SU-DHL-6 (cell line): ENCODE measurements at regions not wholly inside any gene's neighbourhood (a gene's known extent, or its start where the extent isn't known, plus 50 kb on each side); places are given as distances from the start of the nearest gene placed in this dataset.
"Not testable (repeated sequence)": the region's sequence is repeated elsewhere in the genome, so short reads cannot be mapped to it uniquely, and the experiment has no call there.

Experiments used
- H2AFZ ChIP-seq: fragments of 200-600 bp; sonication (generic); 2 replicates; pipeline ENCODE4 v1.6.1; 2014; ENCODE audit warnings: low read depth, mild to moderate bottlenecking, moderate library complexity, mixed read lengths, antibody characterized with exemption, low read length; ENCODE audit not compliant: severe bottlenecking
- H3F3A ChIP-seq: fragments of 200-600 bp; shearing (Covaris generic); 2 replicates; pipeline ENCODE4 v1.6.0; 2016; ENCODE audit warnings: antibody characterized with exemption, mild to moderate bottlenecking; ENCODE audit not compliant: insufficient read depth
- H3K27ac ChIP-seq: fragments of 200-600 bp; sonication (generic); 2 replicates; pipeline ENCODE4 v1.5.1; 2016; ENCODE audit warnings: low read depth, mild to moderate bottlenecking, low read length, moderate library complexity, mixed read lengths
- H3K27me3 ChIP-seq: fragments of 200-600 bp; sonication (generic), shearing (Covaris generic); 2 replicates; pipeline ENCODE4 v1.6.0; 2014; ENCODE audit warnings: mild to moderate bottlenecking, low read length
- H3K36me3 ChIP-seq: fragments of 200-600 bp; sonication (generic); 2 replicates; pipeline ENCODE4 v1.6.1; 2014; ENCODE audit warnings: mild to moderate bottlenecking, low read length, mixed read lengths
- H3K4me2 ChIP-seq: fragments of 300-600, 200-600 bp; shearing (Covaris generic), sonication (generic); 2 replicates; pipeline ENCODE4 v1.6.0; 2014; ENCODE audit warnings: low read length, low read depth, mild to moderate bottlenecking; ENCODE audit not compliant: poor library complexity, severe bottlenecking
- H3K4me3 ChIP-seq: fragments of 200-600 bp; sonication (generic); 2 replicates; pipeline ENCODE4 v1.5.1; 2014; ENCODE audit warnings: antibody characterized with exemption, low read length, mild to moderate bottlenecking, mixed read lengths; ENCODE audit not compliant: insufficient read depth, poor library complexity, severe bottlenecking
- H3K79me2 ChIP-seq: fragments of 200-600 bp; sonication (generic); 2 replicates; pipeline ENCODE4 v1.6.1; 2014; ENCODE audit warnings: mild to moderate bottlenecking, low read length, moderate library complexity; ENCODE audit not compliant: insufficient read depth
- H3K9ac ChIP-seq: fragments of 200-600 bp; sonication (generic); 2 replicates; pipeline ENCODE4 v1.7.0; 2014; ENCODE audit warnings: mild to moderate bottlenecking, low read length
- H3K9me2 ChIP-seq: fragments of 200-600 bp; sonication (generic); replicated peaks from 2 replicates; pipeline ENCODE4 v1.6.1; 2014; ENCODE audit warnings: low read length; ENCODE audit not compliant: insufficient read depth
- H3K9me3 ChIP-seq: fragments of 200-600 bp; sonication (generic); 2 replicates; pipeline ENCODE4 v1.6.1; 2014; ENCODE audit warnings: low read length, mixed read lengths; ENCODE audit not compliant: insufficient read depth
- H4K20me1 ChIP-seq: fragments of 200-600 bp; sonication (generic); 2 replicates; pipeline ENCODE4 v1.6.1; 2014; ENCODE audit warnings: low read depth, mild to moderate bottlenecking, antibody characterized with exemption, low read length, moderate library complexity, mixed read lengths
- CTCF ChIP-seq: fragments of 200-600 bp; sonication (generic); IDR thresholded peaks from one replicate; pipeline ENCODE4 v1.5.1; 2017; ENCODE audit warnings: antibody characterized with exemption, mild to moderate bottlenecking, low read length, moderate library complexity; ENCODE audit not compliant: insufficient read depth, poor library complexity, severe bottlenecking
- EZH2phosphoT487 ChIP-seq: fragments of 200-600 bp; sonication (generic), shearing (Covaris generic); conservative IDR thresholded peaks from 2 replicates; pipeline ENCODE4 v1.6.1; 2018; ENCODE audit warnings: mild to moderate bottlenecking, antibody characterized with exemption, low read length, moderate library complexity, mixed read lengths

DNA sequence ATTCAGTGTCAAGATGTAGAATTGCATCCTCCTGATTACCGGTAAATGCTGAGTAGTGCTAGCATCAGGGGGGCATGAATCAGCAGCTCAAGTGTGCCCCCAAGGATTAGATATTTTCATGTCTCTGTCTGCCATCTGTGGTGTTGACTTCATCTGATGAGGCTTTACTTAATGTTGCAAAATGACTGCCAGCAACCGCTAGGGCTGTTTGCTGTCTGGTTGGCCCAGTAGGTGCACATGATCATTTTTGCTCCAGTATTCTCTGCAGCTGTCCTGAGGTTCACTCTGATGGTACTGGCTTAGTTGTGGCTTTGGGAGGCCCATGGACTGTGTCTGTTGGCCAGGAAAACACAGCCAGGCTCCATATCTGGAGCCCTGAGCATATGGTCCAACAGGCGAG is 316.4 kb downstream of the SOX2 start:
- Histone ChIP-seq H3K9me2 (no peaks in the 10 kb centered on the region), H3K79me2 (no peaks in the 10 kb centered on the region), H3F3A (no peaks in the 10 kb centered on the region), H3K27ac (no peak overlapping the region), H3K4me2 (no peak overlapping the region), H3K4me3 (no peak overlapping the region), H3K9me3 (no peaks in the 10 kb centered on the region), H4K20me1 (no peaks in the 10 kb centered on the region), H3K36me3 (no peaks in the 10 kb centered on the region), H2AFZ (no peak overlapping the region), H3K9ac (no peak overlapping the region), H3K27me3 (no peaks in the 10 kb centered on the region)
- no peak for TF ChIP-seq EZH2phosphoT487
- no peak for TF ChIP-seq CTCF

- not testable (repeated sequence) for H3K27ac ChIP-seq, H3K9ac ChIP-seq, H3K9me3 ChIP-seq, H3F3A ChIP-seq, H3K9me2 ChIP-seq, H3K79me2 ChIP-seq, H3K4me3 ChIP-seq, H2AFZ ChIP-seq, H4K20me1 ChIP-seq, H3K4me2 ChIP-seq, H3K27me3 ChIP-seq, H3K36me3 ChIP-seq
Observed at GRCh38 chr3:182034231-182034630, 322.5 kb downstream of the SOX2 start.

DNA sequence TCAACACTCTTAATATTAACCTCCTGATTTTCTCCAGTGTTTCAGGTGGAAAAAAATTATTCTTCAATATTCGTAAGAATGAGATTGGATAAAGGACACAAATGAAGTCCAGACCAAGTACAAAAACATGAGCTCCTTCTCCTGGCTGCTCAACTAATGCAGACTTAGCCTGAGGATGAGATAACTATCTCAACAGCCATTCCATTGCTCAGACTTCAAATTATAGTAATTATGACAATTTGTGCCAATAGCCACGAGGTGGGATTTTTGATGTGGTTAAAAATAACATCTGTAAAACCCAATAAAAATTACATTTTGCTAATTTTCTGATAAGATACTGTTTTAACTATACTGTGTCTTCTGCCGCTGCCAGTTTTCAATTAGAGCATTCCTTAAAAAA is 323.6 kb downstream of the SOX2 start:
- Histone ChIP-seq H3K4me3 (no peak overlapping the region), H3K36me3 (no peaks in the 10 kb centered on the region), H4K20me1 (no peaks in the 10 kb centered on the region), H3K27me3 (no peaks in the 10 kb centered on the region), H3K27ac (no peak overlapping the region), H3K9ac (no peak overlapping the region), H3K4me2 (no peak overlapping the region), H3K9me3 (no peaks in the 10 kb centered on the region), H3K9me2 (no peaks in the 10 kb centered on the region), H3K79me2 (no peaks in the 10 kb centered on the region), H3F3A (no peaks in the 10 kb centered on the region), H2AFZ (no peak overlapping the region)
- TF ChIP-seq CTCF: no peak
- TF ChIP-seq EZH2phosphoT487: no peak

DNA sequence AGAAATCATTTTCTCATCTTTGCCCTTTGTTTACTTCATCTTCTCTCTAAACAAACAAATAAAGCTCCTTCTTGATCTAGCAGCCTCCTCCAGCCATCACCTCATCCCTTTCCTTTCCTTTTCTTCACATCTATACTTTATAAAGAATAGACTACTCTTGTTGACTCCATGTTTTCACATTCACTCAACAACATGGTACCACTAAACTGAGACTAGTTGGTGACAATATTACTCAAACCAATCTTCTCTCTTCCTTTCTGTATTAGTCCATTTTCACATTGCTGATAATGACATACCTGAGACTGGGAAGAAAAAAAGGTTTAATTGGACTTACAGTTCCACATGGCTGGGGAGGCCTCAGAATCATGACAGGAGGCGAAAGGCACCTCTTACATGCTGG is 324.7 kb downstream of the SOX2 start:
- no peaks in the 10 kb centered on the region for H3F3A ChIP-seq
- H3K4me2 ChIP-seq: no peak overlapping the region
- H3K9me3 ChIP-seq: no peaks in the 10 kb centered on the region
- TF ChIP-seq EZH2phosphoT487 (no peak), CTCF (no peak)
- H4K20me1 ChIP-seq: no peaks in the 10 kb centered on the region
- H3K9me2 ChIP-seq: no peaks in the 10 kb centered on the region
- no peak overlapping the region for H3K9ac ChIP-seq
- no peaks in the 10 kb centered on the region for H3K27me3 ChIP-seq
- no peak overlapping the region for H3K4me3 ChIP-seq
- no peak overlapping the region for H2AFZ ChIP-seq
- H3K79me2 ChIP-seq: no peaks in the 10 kb centered on the region
- H3K36me3 ChIP-seq: no peaks in the 10 kb centered on the region
- no peak overlapping the region for H3K27ac ChIP-seq
